ENCODE measurements at regions not wholly inside any gene's neighbourhood (a gene's known extent, or its start where the extent isn't known, plus 50 kb on each side); places are given as distances from the start of the nearest gene placed in this dataset.
"Not testable (repeated sequence)": the region's sequence is repeated elsewhere in the genome, so short reads cannot be mapped to it uniquely, and the experiment has no call there.

DNA sequence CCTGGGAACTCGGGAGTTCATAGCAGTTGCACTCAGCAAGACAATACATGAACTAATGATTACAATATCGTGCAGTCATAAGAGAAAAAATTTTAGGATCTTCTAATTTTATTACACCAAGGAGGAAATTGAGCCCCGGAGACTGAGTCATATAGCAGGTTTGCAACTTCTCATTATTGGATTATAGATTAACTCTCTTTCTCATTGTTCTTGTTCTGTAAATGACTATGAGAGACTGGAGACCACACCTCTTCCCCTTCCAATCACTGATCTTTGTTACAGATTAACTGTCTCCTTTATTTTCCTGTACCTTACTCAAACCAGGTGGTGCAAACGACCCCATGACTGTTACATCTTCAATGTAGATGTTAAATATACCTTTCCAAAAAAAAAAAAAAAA is 435.8 kb upstream of the DDX18 start:
- no peaks in the 10 kb centered on the region for H3K9me2 ChIP-seq (ENCODE audit: low read depth, low read length)
- no peaks in the 10 kb centered on the region for H3K9me3 ChIP-seq (ENCODE audit: low read length)
- no peak overlapping the region for H3K27ac ChIP-seq (ENCODE audit: low read depth, low read length, poor library complexity, severe bottlenecking)
- H3F3A ChIP-seq (ENCODE audit: insufficient read depth, low read length) = no peaks in the 10 kb centered on the region
- H4K20me1 ChIP-seq (ENCODE audit: insufficient read depth, low read length) = no peaks in the 10 kb centered on the region
- no peak overlapping the region for H3K4me3 ChIP-seq (ENCODE audit: low read depth, low read length, poor library complexity, severe bottlenecking)
- H3K9ac ChIP-seq (ENCODE audit: low read length) = no peak overlapping the region
- no peaks in the 10 kb centered on the region for H3K27me3 ChIP-seq (ENCODE audit: insufficient read depth, low read length)
- no peaks in the 10 kb centered on the region for H3K79me2 ChIP-seq (ENCODE audit: insufficient read depth, low read length)
- TF ChIP-seq EZH2 (IDR thresholded peaks at IDR 0.05; ENCODE audit: borderline replicate concordance, low read length) (no peak), CTCF (IDR thresholded peaks at IDR 0.05; ENCODE audit: low read length) (no peak)
- H3K4me1 ChIP-seq (ENCODE audit: insufficient read depth, low read length, severe bottlenecking) = no peaks in the 10 kb centered on the region
- H3K4me2 ChIP-seq (ENCODE audit: low read length) = no peak overlapping the region
- H2AFZ ChIP-seq (ENCODE audit: low read length) = no peak overlapping the region
- H3K36me3 ChIP-seq (ENCODE audit: insufficient read depth, low read length) = no peaks in the 10 kb centered on the region

DNA sequence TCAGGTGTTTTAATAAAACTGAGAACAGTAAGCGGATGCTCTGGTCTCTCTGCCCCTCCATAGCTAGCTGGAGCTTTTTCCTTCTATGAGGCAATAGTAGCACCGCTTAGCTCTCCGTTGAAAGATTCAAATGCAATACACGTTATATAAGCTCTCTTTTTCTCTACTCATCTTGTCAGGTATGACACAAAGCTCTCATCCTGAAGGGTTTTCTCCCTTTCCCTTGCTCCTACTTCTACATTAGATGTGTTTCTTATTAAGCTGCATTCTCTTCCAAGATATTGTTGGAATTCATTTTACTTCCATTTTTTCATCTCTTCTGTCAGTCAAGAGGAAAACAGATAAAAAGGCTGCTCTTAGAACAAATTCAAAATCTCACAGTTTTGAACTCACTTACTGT is 434.6 kb upstream of the DDX18 start:
- H3K9ac ChIP-seq (ENCODE audit: low read length) = no peak overlapping the region
- no peaks in the 10 kb centered on the region for H3K4me1 ChIP-seq (ENCODE audit: insufficient read depth, low read length, severe bottlenecking)
- no peak overlapping the region for H3K4me3 ChIP-seq (ENCODE audit: low read depth, low read length, poor library complexity, severe bottlenecking)
- no peaks in the 10 kb centered on the region; the same call in 1 of the 2 replicates for H3K9me2 ChIP-seq (ENCODE audit: low read depth, low read length)
- H4K20me1 ChIP-seq (ENCODE audit: insufficient read depth, low read length) = no peaks in the 10 kb centered on the region
- no peaks in the 10 kb centered on the region for H3K36me3 ChIP-seq (ENCODE audit: insufficient read depth, low read length)
- no peaks in the 10 kb centered on the region for H3F3A ChIP-seq (ENCODE audit: insufficient read depth, low read length)
- TF ChIP-seq EZH2 (IDR thresholded peaks at IDR 0.05; ENCODE audit: borderline replicate concordance, low read length) = no peak
- TF ChIP-seq CTCF (IDR thresholded peaks at IDR 0.05; ENCODE audit: low read length) = no peak
- no peaks in the 10 kb centered on the region for H3K27me3 ChIP-seq (ENCODE audit: insufficient read depth, low read length)
- H3K27ac ChIP-seq (ENCODE audit: low read depth, low read length, poor library complexity, severe bottlenecking) = no peak overlapping the region
- H3K79me2 ChIP-seq (ENCODE audit: insufficient read depth, low read length) = no peaks in the 10 kb centered on the region
- H3K4me2 ChIP-seq (ENCODE audit: low read length) = no peak overlapping the region
- no peak overlapping the region for H2AFZ ChIP-seq (ENCODE audit: low read length)
- no peaks in the 10 kb centered on the region for H3K9me3 ChIP-seq (ENCODE audit: low read length)

DNA sequence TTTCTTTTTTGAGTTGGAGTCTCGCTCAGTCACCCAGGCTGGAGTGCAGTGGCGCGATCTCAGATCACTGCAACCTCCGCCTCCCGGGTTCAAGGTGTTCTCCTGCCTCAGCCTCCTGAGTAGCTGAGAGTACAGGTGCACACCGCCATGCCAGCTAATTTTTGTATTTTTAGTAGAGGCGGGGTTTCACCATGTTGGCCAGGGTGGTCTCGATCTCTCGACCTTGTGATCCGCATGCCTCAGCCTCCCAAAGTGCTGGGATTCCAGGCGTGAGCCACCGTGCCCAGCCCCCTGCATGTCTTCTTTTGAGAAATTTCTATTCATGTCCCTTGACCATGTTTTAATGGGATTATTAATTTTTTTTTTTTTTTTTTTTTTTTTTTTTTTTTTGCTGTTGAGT is 430.5 kb upstream of the DDX18 start:
- H3K9me3 ChIP-seq (ENCODE audit: low read length); H3K9ac ChIP-seq (ENCODE audit: low read length); H3F3A ChIP-seq (ENCODE audit: insufficient read depth, low read length); H3K4me1 ChIP-seq (ENCODE audit: insufficient read depth, low read length, severe bottlenecking); H3K4me3 ChIP-seq (ENCODE audit: low read depth, low read length, poor library complexity, severe bottlenecking); H2AFZ ChIP-seq (ENCODE audit: low read length); H3K27me3 ChIP-seq (ENCODE audit: insufficient read depth, low read length); H3K9me2 ChIP-seq (ENCODE audit: low read depth, low read length); H4K20me1 ChIP-seq (ENCODE audit: insufficient read depth, low read length); H3K79me2 ChIP-seq (ENCODE audit: insufficient read depth, low read length); H3K36me3 ChIP-seq (ENCODE audit: insufficient read depth, low read length); H3K27ac ChIP-seq (ENCODE audit: low read depth, low read length, poor library complexity, severe bottlenecking); H3K4me2 ChIP-seq (ENCODE audit: low read length): not testable (repeated sequence)

- Histone ChIP-seq H3K4me1 (ENCODE audit: insufficient read depth, low read length, severe bottlenecking) (no peaks in the 10 kb centered on the region), H2AFZ (ENCODE audit: low read length) (no peak overlapping the region), H3K4me3 (ENCODE audit: low read depth, low read length, poor library complexity, severe bottlenecking) (no peak overlapping the region), H3K4me2 (ENCODE audit: low read length) (no peak overlapping the region), H3F3A (ENCODE audit: insufficient read depth, low read length) (no peaks in the 10 kb centered on the region), H3K36me3 (ENCODE audit: insufficient read depth, low read length) (no peaks in the 10 kb centered on the region), H3K9ac (ENCODE audit: low read length) (no peak overlapping the region), H4K20me1 (ENCODE audit: insufficient read depth, low read length) (no peaks in the 10 kb centered on the region), H3K9me2 (ENCODE audit: low read depth, low read length) (no peaks in the 10 kb centered on the region), H3K27ac (ENCODE audit: low read depth, low read length, poor library complexity, severe bottlenecking) (no peak overlapping the region), H3K79me2 (ENCODE audit: insufficient read depth, low read length) (no peaks in the 10 kb centered on the region), H3K9me3 (ENCODE audit: low read length) (no peaks in the 10 kb centered on the region), H3K27me3 (ENCODE audit: insufficient read depth, low read length) (no peaks in the 10 kb centered on the region)
- TF ChIP-seq EZH2 (IDR thresholded peaks at IDR 0.05; ENCODE audit: borderline replicate concordance, low read length) = no peak
- TF ChIP-seq CTCF (IDR thresholded peaks at IDR 0.05; ENCODE audit: low read length) = no peak
These were observed 418.3 kb upstream of the DDX18 start for GRCh38 chr2:117396161-117396560.
